ENCODE measurements at regions not wholly inside any gene's neighbourhood (a gene's known extent, or its start where the extent isn't known, plus 50 kb on each side); places are given as distances from the start of the nearest gene placed in this dataset.

DNA sequence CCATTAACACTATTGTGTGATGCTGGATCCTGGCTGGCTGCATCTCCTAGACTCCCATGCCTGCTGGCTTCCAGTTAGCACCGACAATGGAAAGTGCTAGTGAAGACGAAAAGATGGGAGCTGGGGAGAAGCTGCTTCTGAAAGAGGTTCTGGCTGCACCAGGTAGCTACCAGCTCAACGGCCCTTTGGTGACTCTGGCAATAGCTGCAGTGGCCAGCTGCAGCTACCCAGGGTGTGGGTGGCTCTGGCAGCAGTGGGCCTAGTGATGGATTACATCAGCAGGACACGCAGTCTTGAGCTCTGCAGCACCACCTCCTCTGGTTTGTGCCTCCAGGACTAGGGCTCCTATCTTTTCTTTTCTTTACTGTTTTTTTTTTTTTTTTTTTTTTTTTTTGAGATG is 662.6 kb downstream of the MATN1 start:
- no peak for DNase-seq

DNA sequence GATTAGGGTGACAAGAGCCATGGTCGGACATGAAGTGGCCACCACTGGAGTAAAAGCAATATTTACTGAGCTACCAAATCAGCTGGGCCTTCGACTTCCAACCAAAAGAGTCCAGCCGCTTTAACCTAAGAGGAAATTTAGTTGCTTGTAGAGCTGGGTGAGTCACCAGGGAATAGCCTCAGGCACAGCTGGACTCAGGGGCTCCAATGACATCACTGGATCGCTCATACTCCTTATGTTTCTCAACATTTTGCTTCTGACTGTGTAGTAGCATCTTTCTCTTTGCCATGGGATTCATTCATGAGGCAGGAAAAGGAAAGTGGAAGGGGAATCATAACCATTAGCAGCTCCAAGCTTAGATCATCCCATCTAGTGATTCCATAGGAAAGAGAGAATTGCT is 664.4 kb downstream of the MATN1 start:
- no peak for DNase-seq

DNA sequence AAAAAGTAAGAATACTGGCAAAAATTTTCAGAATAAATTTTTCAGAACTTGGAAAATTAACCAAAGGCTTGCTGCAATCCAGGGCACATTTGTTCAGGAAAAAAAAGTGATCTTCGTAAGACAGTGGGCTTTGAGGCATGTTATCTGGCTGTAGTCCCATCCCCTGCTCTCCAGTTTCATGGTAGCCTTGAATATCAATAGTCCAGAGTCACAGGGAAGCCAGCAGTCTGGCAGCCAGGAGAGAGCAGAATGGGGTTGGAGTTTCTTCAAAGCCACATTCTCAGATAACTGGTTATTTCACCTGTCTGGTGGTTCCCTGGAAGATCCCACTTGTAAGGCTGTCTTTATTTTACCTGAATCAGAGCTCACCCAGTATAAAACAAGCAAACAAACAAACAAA is 669.3 kb downstream of the MATN1 start:
- DNase-seq: no peak

DNA sequence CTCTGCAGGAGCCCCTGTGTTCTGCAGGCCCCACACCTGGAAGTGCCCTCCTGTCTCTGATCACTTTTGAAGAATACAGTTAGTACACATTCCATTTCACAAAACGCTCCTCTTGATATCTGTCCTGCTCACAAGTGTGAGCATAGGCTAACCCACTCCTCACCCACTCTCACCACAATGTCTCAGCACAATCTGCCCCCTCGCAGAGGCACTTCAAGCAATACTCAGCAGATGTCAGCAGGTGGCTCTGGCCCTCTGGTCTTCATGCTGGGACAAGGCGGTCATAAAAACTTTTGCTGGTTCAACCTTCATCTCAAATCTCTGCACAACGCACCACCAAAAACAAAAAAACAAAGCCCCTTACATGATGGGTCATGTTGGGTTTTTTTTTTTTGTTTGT is 671.2 kb downstream of the MATN1 start:
- no peak for DNase-seq

DNA sequence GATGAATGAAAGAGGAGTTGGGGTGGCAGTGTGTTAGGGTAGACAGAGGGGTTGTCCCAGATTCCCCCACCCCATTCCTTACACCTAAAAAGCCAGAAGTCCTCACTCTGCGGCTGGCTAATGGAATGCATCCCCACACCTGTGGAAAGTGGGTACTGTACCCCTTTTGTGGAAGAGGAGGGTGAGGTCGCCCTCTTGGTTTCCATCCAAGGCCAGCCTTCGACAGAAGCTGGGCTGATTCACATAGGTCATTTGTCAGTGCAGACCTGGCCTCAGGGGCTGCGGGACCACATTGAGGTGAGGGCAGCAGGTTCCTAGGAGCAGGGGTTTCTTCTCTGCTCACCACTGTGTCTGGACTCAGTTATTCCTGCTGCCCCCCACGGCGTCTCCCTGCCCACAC is 671.6 kb downstream of the MATN1 start:
- DNase-seq: no peak

DNA sequence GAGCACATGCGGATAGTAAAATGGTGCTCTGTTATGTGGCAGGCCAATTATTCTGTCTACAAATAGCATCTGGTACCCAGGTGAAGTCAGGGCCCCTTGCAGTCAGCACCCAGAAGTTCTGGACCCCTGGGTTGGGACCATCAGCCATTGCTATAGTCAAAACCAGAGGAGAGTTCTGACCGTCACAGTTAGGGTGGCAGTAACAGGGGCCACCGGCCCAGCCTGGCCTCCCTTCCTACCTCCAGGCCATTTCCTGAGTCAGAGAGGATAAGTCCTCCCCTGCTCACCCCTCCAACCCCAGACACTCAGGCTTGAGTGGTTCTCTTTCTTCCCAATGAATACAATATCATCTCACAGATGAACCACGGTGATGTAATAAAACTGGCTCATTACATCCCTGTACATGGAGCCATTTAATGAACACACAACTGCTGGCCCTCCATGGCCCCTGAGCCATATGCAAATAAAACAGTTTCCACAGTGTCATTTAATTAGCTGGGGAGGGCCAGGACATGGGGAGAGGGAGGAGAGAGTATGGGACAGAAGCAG is 673.6 kb downstream of the MATN1 start:
- DNase-seq: no peak

DNA sequence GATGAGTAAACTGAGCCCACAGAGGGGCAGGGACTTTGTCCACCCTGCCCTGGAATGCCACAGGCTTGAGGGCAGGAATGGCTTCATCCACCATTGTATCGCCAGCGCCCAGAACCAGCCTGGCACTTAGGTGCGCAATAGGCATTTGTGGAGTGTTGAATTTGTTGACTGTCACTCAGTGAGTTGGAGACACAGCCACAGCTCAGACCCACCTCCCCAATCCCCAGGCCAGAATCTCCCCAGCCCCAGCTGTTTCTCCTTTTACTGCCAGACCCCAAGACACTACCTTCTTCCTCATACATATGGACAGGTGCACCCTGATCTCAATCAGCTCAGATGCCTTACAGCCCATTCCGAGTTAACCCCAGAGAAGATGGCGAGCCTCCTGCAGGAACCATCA is 674.5 kb downstream of the MATN1 start:
- no peak for DNase-seq

DNA sequence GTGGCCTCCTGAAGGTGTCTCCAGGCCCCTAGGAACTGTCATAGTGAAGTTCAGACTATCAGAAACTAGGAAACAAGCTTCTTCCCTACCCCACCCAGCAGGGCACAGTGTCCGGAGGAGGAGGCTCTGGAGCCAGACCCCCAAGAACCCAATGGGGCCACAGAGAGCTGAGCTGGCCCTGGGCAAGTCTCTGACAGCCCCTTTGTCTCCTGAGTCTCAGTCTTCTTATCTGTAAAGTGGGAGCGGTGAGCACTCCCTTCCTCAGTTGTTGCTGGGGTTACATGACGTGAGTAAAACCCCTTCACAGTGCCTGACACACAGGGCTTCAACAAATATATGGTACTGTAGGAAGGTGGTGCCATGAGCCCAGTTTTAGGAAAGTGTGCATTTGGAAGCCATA is 675.8 kb downstream of the MATN1 start:
- DNase-seq: no peak

DNA sequence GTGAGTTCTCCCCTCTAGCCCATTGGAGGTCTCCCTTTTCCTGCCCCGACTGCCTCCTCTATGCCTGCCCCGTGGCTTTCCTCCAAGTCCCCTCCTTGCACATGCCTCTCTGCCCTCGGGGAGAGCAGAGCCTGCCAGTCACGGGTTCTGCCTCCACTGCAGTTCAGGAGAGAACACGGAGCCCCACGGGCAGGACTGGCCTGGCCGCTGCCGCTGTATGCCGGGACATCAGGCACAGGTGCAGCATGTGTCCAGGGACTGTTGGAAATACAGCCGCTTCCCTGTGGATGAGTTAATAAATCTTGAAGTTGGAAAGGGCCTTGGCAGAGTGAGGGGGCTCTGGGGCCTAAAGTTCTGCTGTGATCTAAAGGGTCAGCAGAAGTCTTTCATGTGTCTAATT is 676.6 kb downstream of the MATN1 start:
- no peak for DNase-seq

DNA sequence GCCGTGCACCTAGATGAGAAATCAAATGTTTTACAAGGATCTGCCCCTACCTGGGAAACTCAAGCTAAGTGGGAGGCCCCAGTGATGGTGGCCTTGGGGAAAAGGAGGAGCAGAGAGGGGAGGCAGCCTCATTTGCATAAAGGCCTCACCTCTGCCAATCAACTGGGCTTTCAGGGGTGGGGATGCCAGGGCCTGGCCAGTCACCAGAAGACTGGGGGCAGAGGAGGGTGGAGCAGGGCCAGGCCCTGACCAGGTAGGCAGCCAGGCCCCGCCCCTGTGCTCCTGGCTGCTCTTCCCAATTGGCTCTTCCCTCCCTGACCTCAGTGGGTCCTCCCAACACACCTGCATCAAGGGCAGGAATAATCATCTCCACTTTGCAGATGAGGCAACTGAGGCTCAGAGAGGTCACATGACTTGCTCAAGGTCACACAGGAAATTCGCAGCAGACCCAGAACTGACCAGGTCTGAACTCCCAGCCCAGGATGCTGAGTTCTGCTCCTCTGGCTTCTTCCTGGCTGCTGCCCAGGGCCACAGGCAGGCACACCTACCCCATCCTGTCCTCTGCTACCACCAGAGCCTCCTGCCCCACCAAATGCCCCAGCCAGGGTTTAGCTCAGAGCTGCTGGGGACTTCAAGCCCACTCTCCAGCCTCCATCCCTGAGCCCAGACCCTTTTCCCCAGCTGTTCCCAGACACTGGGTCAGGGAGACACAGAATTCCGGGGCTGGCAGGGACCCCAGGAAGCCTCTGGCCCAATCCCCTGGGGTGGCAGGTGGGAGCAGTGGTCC is 677.9 kb downstream of the MATN1 start:
- DNase-seq: no peak

DNA sequence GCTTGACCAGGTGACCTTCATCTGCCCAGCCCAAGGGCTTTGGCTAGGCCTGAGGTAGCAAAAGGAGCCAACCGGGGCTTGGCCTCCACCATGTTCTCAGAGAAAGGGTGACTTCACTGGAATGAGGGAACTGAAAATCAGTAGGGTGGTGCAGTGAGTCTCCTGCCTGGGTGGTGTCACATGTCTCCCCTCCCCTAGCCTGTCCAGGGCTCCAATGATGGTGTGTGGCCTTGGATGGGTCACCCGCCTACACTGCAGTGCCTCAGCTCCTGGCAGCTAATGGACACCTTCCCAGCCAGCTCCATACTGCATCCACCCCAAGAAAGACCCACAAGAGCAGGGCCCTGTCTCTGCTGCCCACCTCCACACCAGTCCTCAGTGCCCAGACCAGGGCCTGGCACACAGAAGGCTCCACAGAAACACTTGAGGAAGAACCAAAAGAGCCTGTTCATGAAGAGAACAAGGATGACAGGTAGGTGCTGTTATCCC is 678.7 kb downstream of the MATN1 start:
- DNase-seq: no peak

DNA sequence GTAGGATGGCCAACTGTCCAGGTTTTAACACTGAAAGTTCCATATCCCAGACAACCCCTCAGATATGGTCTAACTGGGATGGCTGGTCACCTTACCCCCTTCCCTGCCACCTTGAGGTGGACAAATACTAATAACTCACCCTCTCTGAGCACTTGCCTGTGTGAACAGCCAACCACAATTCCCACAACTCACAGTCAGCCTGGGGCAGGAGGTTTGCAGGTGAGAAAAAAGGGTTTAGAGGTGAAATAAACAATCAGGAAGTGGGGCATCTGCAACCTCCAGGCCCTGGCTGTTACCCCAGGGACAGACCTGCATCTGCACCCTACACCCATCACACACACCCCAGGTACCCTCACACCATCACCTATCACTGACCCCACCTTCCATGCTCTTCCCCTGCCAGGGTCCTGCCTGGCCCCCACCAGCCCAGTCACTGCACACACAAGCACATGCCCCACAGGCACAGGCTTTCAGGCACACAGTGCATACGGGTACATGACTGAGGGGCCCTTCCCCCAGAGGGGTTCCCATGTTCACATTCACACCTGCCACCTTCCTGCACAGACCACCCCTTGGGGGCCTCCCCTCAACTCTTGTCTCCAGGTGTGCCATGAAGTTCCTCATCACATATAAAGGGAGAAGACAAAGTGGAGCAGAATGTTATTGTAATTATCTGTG is 679.5 kb downstream of the MATN1 start:
- DNase-seq: no peak

DNA sequence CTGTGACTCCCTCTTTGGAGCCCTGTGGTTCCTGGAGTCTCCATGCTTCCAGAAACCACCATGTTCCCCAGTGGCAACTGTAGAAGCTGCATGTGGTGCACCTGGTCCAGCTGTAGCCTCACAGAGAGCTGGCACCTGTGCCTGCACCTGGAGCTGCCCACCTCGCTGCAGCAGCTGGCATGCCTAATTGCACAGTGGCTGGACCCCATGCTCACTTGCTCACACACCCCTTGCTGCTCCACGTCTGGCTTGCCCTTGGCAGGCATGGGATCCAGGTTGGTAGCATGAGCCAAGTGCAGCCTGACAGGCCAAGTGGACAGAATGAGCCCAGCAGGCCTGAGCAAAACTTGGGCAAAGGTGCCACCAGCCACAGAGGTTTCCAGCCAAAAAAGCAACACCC is 680.1 kb downstream of the MATN1 start:
- no peak for DNase-seq

DNA sequence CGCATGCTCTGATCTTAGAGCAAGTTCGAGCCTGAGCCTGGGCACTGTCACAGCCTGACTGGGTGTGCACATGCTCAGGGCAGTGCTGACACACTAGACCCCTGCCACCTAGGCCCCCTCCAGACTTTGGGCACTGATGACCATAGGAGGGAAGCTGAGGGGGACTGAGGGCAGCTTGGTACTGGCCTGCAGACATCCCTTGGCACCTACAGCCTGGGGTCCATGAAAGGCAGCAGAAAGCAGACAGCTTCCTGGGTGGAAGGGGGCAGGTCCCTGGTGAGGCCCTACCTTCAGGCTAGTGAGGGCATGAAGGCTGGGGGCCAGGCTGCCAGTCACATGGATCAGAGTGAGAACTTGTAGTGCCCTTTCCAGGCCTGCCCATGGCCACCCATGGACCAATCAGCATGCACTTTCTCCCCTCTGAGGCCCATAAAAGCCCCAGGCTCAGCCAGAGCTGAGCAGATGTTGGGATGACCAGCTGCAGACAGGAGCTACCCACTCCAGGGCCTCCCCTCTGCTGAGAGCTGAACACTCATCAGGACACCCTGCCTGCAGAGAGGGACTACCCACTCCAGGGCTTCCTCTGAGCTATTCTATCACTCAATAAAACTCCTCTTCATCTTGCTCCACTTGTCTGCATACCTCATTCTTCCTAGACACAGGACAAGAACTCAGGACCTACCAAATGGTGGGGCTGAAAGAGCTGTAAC is 680.8 kb downstream of the MATN1 start:
- no peak for DNase-seq

DNA sequence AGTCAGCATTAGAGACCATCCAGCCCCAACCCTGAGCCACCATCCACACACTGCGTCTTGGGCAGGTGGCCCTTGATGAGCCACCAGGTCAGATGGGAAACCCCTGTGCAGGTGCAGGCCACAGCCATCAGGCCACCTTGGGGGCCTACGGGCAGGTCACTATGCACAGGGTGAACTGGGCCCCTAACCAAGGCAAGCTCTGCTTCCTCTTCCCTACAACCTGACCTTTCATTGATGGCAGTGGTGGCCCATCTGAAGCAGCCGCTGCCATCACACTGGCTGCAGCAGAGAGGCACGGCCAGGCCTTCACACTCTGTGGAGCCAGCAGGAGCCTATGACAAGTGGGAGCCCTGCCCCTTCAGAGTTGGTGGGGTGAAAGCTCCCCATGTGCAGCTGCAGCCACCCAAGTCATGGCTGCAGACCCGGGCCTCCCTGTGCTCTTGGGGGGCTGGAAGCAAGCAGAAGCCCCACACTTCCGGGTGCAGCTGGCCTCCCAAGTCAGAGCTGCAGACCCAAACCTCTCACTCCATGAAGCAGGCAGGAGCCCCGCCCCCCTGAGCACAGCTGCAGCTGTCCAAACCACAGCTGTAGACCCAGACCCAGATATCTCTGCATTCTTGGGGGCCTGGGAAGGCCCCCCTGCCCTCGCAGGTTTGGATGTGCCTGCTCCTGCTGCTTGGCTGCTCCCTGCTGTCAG is 681.5 kb downstream of the MATN1 start:
- no peak for DNase-seq

DNA sequence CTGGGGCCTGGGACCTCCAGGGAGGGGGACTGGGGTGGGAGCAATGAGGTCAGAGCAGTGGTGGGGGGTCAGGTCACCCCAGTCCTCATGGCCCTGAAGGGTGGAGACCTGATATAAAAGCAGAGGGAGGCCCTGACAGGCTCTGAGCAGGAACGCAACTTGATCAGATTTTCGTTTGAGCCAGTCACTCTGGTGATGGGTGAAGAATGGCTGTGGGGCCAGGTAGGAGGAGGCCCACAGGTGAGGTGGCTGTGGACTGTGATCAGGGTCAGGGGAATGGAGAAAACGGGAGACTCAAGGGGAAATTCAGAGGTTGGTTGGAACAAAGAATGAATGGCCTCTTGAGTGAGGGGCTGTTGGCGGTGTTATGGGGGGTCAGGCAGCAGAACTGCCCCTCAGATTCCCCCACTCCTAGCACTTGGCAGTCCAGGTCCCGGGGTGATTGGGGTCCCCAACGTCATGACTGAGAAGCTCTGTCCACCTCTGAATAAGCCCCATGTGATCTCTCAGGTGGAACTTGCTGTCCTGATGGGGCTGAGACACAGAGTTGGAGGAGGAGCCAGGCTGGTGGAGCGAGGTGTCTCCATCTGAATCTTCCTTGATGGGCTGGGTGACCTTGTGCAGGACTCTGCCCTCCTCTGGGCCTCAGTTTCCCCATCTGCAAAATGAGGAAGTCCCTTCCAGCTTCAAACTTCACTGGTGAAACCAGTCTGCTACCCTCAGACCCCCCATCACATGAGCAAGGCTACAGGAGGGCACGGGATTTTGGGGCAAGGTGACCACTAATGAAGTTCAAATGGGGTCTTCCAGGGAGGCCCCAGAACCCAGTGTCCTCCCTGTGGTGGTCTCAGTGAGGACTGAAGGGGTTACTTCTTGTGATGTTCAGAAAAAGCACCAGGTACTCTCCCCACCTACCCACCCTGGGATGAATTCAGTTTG is 683.0 kb downstream of the MATN1 start:
- DNase-seq: no peak

DNA sequence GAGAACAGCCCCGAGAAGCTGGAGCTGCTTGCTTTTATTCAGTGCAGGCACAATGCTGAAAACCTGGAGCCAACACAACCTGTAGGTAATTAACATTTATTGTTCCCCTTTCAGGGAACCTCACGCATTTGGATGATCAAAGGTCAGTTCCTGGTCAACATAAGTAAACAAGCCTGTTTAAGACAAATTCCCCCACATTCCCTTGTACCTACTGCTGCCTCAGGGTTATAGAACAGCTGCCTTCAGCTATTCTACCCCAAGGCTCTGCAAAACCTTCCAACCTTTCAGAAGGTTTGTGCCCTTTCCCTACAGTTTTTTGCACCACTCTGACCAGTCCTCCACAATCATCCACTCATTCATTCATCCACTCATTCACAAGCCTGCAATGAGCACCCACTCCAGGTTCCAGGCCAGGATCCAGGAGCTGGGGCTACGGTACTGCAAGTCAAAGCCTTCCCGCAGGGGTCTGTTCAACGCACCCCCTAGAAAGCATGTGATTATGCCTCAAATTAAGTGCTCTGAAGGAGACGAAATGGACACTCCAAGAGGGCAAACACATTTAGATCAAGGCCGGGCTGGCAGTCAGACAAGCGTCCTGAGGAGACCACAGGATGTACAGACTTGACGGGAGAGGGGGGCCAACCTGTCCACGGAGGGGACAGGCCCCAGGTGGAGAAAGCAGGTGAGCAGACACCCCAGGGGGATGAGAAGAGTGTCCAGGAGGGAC is 683.9 kb downstream of the MATN1 start:
- DNase-seq: no peak

DNA sequence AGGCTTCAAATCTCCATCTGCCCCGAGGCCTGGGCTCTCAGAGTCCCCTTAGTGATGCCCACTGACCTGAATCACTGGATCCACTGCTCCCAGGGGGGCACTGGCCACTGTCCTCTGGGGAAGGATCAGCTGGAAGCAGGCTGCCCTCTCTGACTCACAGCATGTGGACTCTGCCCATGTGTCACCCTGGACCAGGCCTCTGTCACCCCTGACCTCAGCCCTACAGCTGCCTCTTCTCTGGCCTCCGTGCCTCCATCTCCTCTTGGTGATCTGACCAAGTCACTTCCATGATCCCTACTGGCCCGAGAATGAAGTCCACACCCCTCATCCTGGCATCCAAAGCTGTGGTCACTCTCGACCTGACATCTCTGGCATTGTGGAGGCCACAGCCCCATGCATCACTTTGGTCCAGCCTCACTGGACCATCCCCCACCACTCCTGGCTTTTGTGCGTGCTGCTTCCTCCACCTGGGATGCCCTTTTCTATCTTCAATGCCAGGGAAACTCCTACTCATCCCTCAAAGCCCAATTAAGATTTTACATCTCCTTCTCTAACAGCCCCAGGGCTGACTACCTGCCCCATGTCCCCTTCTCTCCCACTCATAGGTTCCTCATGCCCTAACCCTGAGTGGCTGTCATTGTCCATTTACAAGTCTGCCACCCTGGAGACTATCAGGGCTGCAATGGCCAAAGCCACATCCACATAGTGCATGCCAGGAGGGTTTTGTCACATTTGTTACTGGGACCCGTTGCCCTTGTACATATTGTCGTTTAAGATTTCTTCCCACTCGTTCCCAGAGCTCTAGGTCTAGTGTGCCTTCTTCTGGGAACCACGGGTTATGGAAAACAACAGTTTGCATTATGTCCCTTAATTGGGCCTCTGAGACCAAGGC is 685.0 kb downstream of the MATN1 start:
- no peak for DNase-seq

DNA sequence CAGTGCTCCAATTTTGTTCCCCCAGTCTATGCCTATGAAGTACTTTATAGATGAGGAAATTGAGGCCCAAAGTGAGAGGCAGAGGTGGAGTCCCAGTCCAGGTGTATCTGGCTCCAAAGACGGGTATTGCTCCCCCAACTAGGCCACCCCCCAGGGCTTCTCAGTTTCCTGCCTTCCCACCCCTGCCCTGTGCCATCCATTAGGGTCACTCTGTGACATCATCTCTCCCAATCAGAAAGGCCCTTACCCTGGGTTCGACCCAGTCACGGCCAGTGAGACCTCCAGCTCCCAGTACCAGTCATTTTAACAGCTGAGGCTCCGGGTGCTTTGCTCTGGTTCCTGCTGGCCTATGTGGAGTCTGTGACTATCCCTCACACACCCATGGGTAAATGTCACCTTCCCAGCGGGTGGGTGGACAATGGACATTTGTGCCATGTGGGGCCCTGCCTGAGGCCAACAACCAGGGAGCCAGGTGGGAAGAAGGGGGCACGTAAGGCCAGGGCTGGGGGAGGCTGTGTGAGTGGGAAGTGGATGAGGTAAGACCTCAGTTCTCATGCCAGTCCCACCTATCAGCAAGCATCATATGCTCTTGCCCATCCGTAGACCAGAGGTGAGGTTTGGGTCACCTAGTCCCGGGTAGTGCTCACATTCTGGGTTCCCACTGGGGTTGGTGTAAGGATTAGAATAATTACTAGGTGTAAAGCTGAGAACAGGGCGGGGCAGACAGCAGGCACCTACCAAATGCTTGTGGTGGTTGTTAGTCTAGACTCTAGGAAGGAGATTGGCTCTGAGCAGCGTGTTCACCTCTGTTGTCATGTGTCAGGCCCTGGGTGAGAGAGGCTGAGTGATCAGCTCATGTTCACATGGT is 685.9 kb downstream of the MATN1 start:
- DNase-seq: no peak
